Nephron (organoid): ENCODE measurements at regions not wholly inside any gene's neighbourhood (a gene's known extent, or its start where the extent isn't known, plus 50 kb on each side); places are given as distances from the start of the nearest gene placed in this dataset.

Experiments used
- H3K27ac Mint-ChIP-seq, 3 experiments: 2 replicates each; pipeline ENCODE4 v1.8.0; 2020; ENCODE audit warnings: mixed read lengths in 3 of 3, mild to moderate bottlenecking in 2 of 3, moderate library complexity in 1 of 3
- H3K27me3 Mint-ChIP-seq: 2 replicates; pipeline ENCODE4 v1.8.0; 2021; ENCODE audit warnings: low read depth, mild to moderate bottlenecking, moderate library complexity, mixed read lengths
- H3K36me3 Mint-ChIP-seq: 2 replicates; pipeline ENCODE4 v1.8.0; 2020; ENCODE audit warnings: low read depth, mixed read lengths
- H3K4me1 Mint-ChIP-seq: 2 replicates; pipeline ENCODE4 v1.8.0; 2020; ENCODE audit warnings: mixed read lengths
- H3K4me3 Mint-ChIP-seq, 3 experiments: 2 replicates each; pipeline ENCODE4 v1.8.0; 2020; ENCODE audit warnings: mild to moderate bottlenecking in 3 of 3, mixed read lengths in 3 of 3, moderate library complexity in 2 of 3
- H3K9me3 Mint-ChIP-seq: 2 replicates; pipeline ENCODE4 v1.8.0; 2020; ENCODE audit warnings: mixed read lengths
- CTCF ChIP-seq, 3 experiments: fragments of 200-600 bp; sonication (generic); IDR thresholded peaks; one replicate each; pipeline ENCODE4 v1.5.0; 2021; ENCODE audit warnings: antibody characterized with exemption in 3 of 3; ENCODE audit not compliant: unreplicated experiment in 3 of 3

GRCh38 chr9:120267929-120268328 lies 312.0 kb downstream of the CDK5RAP2 start:
- no peaks in the 10 kb centered on the region for H3K4me1 Mint-ChIP-seq
- no peak overlapping the region for H3K4me3 Mint-ChIP-seq
- TF ChIP-seq CTCF (IDR thresholded peaks at IDR 0.05; ENCODE audit: unreplicated experiment in 3 of 3), result no peak
- H3K9me3 Mint-ChIP-seq, result peaks cover 14% of the 10 kb centered on the region
- H3K27ac Mint-ChIP-seq, result no peak overlapping the region
- H3K36me3 Mint-ChIP-seq, result no peaks in the 10 kb centered on the region
- peaks cover 5% of the 10 kb centered on the region for H3K27me3 Mint-ChIP-seq

DNA sequence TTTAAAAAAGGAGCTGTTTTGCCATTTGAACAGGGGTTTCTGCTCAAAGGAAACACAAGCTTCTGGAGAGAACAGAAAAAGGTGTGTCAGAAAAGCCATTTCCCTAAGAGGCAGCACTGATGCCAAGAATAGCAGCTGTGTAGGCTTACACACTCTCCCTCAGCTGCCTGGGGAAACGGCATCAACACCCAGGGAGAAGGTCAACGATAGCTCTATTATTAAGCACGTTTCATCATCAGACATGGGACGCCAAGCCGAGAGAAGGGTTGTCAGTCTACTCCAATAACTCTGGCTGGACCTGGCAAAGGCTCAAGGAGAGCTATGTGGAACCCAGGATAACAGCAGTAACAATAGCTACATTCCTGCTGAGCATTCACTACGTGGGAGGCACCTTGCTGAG lies 314.2 kb downstream of the CDK5RAP2 start:
- H3K4me3 Mint-ChIP-seq, result no peak overlapping the region
- no peaks in the 10 kb centered on the region for H3K36me3 Mint-ChIP-seq
- H3K9me3 Mint-ChIP-seq, result peaks cover 2% of the 10 kb centered on the region
- no peak for TF ChIP-seq CTCF (IDR thresholded peaks at IDR 0.05; ENCODE audit: unreplicated experiment in 3 of 3)
- no peaks in the 10 kb centered on the region for H3K4me1 Mint-ChIP-seq
- H3K27ac Mint-ChIP-seq, result no peak overlapping the region
- peaks cover 3% of the 10 kb centered on the region for H3K27me3 Mint-ChIP-seq

DNA sequence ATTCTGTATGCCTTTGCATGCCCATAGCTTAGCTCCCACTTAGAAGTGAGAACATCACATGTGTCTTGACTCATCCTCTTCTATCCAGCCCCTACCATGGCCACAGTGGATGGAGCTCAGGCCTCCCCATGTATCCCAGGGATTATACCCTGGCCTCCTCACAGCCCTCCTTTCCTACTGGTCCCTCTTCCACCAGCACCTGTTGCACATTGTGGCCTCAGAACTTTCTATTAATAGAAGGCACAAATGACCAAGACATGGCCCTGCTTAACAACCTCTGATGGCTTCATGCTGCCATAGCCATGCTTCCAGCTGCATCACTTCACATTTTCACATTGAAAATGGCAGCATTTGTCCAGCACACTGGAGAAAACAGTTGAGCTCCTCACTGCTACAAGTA lies 315.4 kb downstream of the CDK5RAP2 start:
- Mint-ChIP-seq H3K9me3 (no peaks in the 10 kb centered on the region), H3K36me3 (no peaks in the 10 kb centered on the region), H3K4me3 (no peak overlapping the region), H3K4me1 (no peaks in the 10 kb centered on the region), H3K27ac (no peak overlapping the region), H3K27me3 (peaks cover 3% of the 10 kb centered on the region)
- no peak for TF ChIP-seq CTCF (IDR thresholded peaks at IDR 0.05; ENCODE audit: unreplicated experiment in 3 of 3)

DNA sequence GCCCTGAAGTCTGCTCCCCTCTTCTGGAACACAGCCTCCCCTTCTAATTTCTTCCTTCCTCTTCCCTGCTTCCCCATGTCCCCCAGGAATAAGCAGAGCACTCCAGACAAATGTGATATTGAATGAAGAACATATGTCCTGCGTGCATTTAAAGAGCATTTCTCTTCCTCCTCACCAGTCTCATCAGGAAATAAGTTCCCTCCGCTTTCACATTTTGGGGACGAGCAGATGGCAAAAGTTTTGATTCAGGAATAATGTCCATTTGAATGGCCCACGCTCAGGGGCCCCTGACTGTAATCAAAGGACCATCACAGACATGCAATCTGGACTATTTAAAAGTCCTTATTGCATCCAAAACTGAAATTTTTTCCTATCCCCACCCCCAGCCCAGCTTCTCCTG lies 316.1 kb downstream of the CDK5RAP2 start:
- Mint-ChIP-seq H3K4me1 (no peaks in the 10 kb centered on the region), H3K9me3 (no peaks in the 10 kb centered on the region), H3K27ac (no peak overlapping the region), H3K36me3 (no peaks in the 10 kb centered on the region), H3K27me3 (peaks cover 3% of the 10 kb centered on the region), H3K4me3 (no peak overlapping the region)
- no peak for TF ChIP-seq CTCF (IDR thresholded peaks at IDR 0.05; ENCODE audit: unreplicated experiment in 3 of 3)

DNA sequence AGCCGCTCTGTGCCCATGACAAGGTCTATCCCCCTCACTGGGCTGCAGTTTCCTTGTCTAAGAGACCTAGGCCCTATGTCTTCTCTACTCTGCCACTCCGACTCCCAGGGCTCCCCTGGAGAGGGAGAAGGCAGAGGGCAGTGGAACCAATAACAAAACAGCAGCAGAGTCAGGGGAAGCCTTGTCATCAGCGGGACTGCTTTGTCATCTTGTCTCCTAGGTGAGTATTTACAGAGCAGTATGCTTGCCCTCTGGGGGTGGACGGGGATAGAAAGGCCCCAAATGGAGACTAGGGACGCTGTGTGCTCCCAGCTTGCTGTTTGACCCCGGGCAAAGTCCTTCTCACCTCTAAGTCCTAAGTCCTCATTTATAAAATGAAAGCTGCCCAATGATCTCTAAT lies 318.5 kb downstream of the CDK5RAP2 start:
- no peak for TF ChIP-seq CTCF (IDR thresholded peaks at IDR 0.05; ENCODE audit: unreplicated experiment in 3 of 3)
- H3K4me3 Mint-ChIP-seq, result no peak overlapping the region
- H3K9me3 Mint-ChIP-seq, result no peaks in the 10 kb centered on the region
- no peaks in the 10 kb centered on the region for H3K4me1 Mint-ChIP-seq
- no peaks in the 10 kb centered on the region for H3K36me3 Mint-ChIP-seq
- no peak overlapping the region for H3K27ac Mint-ChIP-seq
- peaks cover 7% of the 10 kb centered on the region for H3K27me3 Mint-ChIP-seq

DNA sequence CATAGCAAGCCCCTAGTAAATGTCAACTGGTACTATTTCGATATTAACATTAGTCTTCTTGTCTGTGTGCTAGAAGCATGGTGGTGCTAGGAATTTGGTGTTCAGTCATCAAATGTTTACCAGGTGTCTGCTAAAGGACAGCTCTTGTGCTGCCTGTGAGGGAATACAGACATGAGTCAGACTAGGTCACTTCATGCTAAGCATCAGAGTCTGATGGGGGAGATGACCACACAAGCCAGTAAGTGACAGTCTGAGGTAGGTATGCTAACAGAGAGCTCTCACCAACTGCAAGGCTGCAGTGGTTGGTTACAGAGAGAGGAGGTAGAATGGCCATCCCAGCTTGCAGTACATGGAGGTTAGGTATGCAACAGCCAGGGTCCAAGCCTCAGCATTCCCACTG lies 320.9 kb downstream of the CDK5RAP2 start:
- Mint-ChIP-seq H3K27ac (no peak overlapping the region), H3K36me3 (no peaks in the 10 kb centered on the region), H3K9me3 (no peaks in the 10 kb centered on the region), H3K27me3 (peaks cover 12% of the 10 kb centered on the region), H3K4me3 (no peak overlapping the region), H3K4me1 (no peaks in the 10 kb centered on the region)
- no peak for TF ChIP-seq CTCF (IDR thresholded peaks at IDR 0.05; ENCODE audit: unreplicated experiment in 3 of 3)
